ENCODE measurements at regions not wholly inside any gene's neighbourhood (a gene's known extent, or its start where the extent isn't known, plus 50 kb on each side); places are given as distances from the start of the nearest gene placed in this dataset.

DNA sequence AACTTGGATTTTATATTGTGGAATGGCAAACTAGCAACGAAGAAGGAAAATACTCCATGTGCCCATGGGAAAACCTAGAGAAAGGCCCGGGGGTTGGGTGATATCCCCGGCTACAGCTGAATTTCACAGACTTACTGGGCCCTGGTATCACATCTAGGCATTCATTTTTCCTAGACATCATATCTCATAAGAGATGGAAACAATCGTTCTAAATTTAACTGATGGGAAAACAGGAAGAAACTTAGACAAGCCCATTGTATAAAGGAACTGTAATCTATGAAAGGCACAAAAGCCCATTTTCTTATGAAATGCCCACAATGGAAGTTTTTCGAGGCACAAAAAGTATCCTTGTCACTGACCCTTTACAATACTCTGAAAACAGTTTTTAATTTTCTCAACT, 407.9 kb upstream of the LYPLAL1 start:
- H3K4me3 ChIP-seq (ENCODE audit: low read length) = no peak overlapping the region
- H3K79me2 ChIP-seq (ENCODE audit: low read length) = no peaks in the 10 kb centered on the region
- H3K27me3 ChIP-seq (replicated peaks; ENCODE audit: insufficient read depth, low read length) = no peaks in the 10 kb centered on the region
- no peak overlapping the region for H3K9ac ChIP-seq (ENCODE audit: low read length)
- no peak overlapping the region for H3K4me2 ChIP-seq (ENCODE audit: low read depth, low read length)
- no peaks in the 10 kb centered on the region for H3K9me2 ChIP-seq (replicated peaks; ENCODE audit: insufficient read depth, low read length)
- TF ChIP-seq EZH2 (optimal IDR thresholded peaks at IDR 0.05; ENCODE audit: low read depth, low read length) (no peak), EZH2phosphoT487 (IDR thresholded peaks at IDR 0.05; ENCODE audit: low read length) (no peak)
- TF ChIP-seq, protein P1, sequence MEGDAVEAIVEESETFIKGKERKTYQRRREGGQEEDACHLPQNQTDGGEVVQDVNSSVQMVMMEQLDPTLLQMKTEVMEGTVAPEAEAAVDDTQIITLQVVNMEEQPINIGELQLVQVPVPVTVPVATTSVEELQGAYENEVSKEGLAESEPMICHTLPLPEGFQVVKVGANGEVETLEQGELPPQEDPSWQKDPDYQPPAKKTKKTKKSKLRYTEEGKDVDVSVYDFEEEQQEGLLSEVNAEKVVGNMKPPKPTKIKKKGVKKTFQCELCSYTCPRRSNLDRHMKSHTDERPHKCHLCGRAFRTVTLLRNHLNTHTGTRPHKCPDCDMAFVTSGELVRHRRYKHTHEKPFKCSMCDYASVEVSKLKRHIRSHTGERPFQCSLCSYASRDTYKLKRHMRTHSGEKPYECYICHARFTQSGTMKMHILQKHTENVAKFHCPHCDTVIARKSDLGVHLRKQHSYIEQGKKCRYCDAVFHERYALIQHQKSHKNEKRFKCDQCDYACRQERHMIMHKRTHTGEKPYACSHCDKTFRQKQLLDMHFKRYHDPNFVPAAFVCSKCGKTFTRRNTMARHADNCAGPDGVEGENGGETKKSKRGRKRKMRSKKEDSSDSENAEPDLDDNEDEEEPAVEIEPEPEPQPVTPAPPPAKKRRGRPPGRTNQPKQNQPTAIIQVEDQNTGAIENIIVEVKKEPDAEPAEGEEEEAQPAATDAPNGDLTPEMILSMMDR (IDR thresholded peaks at IDR 0.05; ENCODE audit: low read length) = no peak
- H2AFZ ChIP-seq (ENCODE audit: low read length) = no peak overlapping the region
- no peak overlapping the region for H3K27ac ChIP-seq (ENCODE audit: low read length)
- peaks cover 6% of the 10 kb centered on the region for H3K4me1 ChIP-seq (ENCODE audit: low read length)
- H4K20me1 ChIP-seq (ENCODE audit: insufficient read depth, low read length) = no peaks in the 10 kb centered on the region
- H3F3A ChIP-seq (ENCODE audit: insufficient read depth, low read length) = no peaks in the 10 kb centered on the region
- no peaks in the 10 kb centered on the region for H3K9me3 ChIP-seq (replicated peaks; ENCODE audit: insufficient read depth, low read length)
- H3K36me3 ChIP-seq (replicated peaks; ENCODE audit: insufficient read depth, low read length) = no peaks in the 10 kb centered on the region
- no peak for DNase-seq

GRCh38 chr1:218771931-218772330, 401.7 kb upstream of the LYPLAL1 start:
- H3K9me3 ChIP-seq (replicated peaks; ENCODE audit: insufficient read depth, low read length) = no peaks in the 10 kb centered on the region
- no peak overlapping the region for H3K4me3 ChIP-seq (ENCODE audit: low read length)
- H3K9me2 ChIP-seq (replicated peaks; ENCODE audit: insufficient read depth, low read length) = no peaks in the 10 kb centered on the region
- no peak overlapping the region for H2AFZ ChIP-seq (ENCODE audit: low read length)
- no peaks in the 10 kb centered on the region for H4K20me1 ChIP-seq (ENCODE audit: insufficient read depth, low read length)
- TF ChIP-seq EZH2 (optimal IDR thresholded peaks at IDR 0.05; ENCODE audit: low read depth, low read length) (no peak), EZH2phosphoT487 (IDR thresholded peaks at IDR 0.05; ENCODE audit: low read length) (no peak)
- TF ChIP-seq, protein P1 (IDR thresholded peaks at IDR 0.05; ENCODE audit: low read length) = no peak
- no peaks in the 10 kb centered on the region for H3K4me1 ChIP-seq (ENCODE audit: low read length)
- H3K36me3 ChIP-seq (replicated peaks; ENCODE audit: insufficient read depth, low read length) = no peaks in the 10 kb centered on the region
- H3F3A ChIP-seq (ENCODE audit: insufficient read depth, low read length) = no peaks in the 10 kb centered on the region
- H3K79me2 ChIP-seq (ENCODE audit: low read length) = no peaks in the 10 kb centered on the region
- H3K27me3 ChIP-seq (replicated peaks; ENCODE audit: insufficient read depth, low read length) = no peaks in the 10 kb centered on the region
- no peak for DNase-seq
- H3K27ac ChIP-seq (ENCODE audit: low read length) = no peak overlapping the region
- no peak overlapping the region for H3K4me2 ChIP-seq (ENCODE audit: low read depth, low read length)
- H3K9ac ChIP-seq (ENCODE audit: low read length) = no peak overlapping the region

DNA sequence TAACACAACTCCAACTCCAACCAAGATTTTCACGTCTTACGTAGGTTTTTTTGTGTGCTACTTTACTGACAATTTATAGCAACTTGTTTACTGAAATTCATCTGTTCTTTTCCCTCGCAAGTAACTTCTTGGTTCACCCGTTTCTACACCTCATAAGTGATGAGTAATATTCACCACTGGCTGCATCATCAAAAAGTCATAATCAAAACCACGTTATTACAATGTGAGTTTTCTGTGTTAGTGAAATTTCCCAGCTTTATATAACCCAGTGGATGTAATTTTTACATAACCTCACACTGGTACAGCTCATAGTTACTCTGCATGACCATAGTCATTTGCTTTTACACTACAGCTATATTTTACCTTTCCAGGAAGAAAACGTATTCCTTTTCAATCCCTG, 401.1 kb upstream of the LYPLAL1 start:
- Histone ChIP-seq H4K20me1 (ENCODE audit: insufficient read depth, low read length) (no peaks in the 10 kb centered on the region), H3K36me3 (replicated peaks; ENCODE audit: insufficient read depth, low read length) (no peaks in the 10 kb centered on the region), H3K27me3 (replicated peaks; ENCODE audit: insufficient read depth, low read length) (no peaks in the 10 kb centered on the region), H3K4me2 (ENCODE audit: low read depth, low read length) (no peak overlapping the region), H3K27ac (ENCODE audit: low read length) (no peak overlapping the region), H2AFZ (ENCODE audit: low read length) (no peak overlapping the region), H3K79me2 (ENCODE audit: low read length) (no peaks in the 10 kb centered on the region), H3K4me3 (ENCODE audit: low read length) (no peak overlapping the region), H3K4me1 (ENCODE audit: low read length) (no peaks in the 10 kb centered on the region), H3K9me3 (replicated peaks; ENCODE audit: insufficient read depth, low read length) (no peaks in the 10 kb centered on the region), H3K9me2 (replicated peaks; ENCODE audit: insufficient read depth, low read length) (no peaks in the 10 kb centered on the region), H3K9ac (ENCODE audit: low read length) (no peak overlapping the region), H3F3A (ENCODE audit: insufficient read depth, low read length) (no peaks in the 10 kb centered on the region)
- TF ChIP-seq EZH2 (optimal IDR thresholded peaks at IDR 0.05; ENCODE audit: low read depth, low read length) (no peak), EZH2phosphoT487 (IDR thresholded peaks at IDR 0.05; ENCODE audit: low read length) (no peak)
- TF ChIP-seq, protein P1 (IDR thresholded peaks at IDR 0.05; ENCODE audit: low read length) = no peak
- no peak for DNase-seq

All from MM.1S (cell line).